Medulla oblongata (tissue), 1 donor: ENCODE measurements at regions not wholly inside any gene's neighbourhood (a gene's known extent, or its start where the extent isn't known, plus 50 kb on each side); places are given as distances from the start of the nearest gene placed in this dataset.
A peak's percentile ranks its signal among the peaks of the same experiment; 100 is the strongest.

Source experiments
- DNase-seq: peaks from one replicate; pipeline ENCODE4 v3.0.0-alpha.2; 2015; ENCODE audit errors: extremely low spot score

GRCh38 chr16:73311857-73312723 is 264.2 kb upstream of the ZFHX3 start:
- no peak for DNase-seq

- DNase-seq = peak; percentile 52
Observed at GRCh38 chr16:73308771-73309170, 260.8 kb upstream of the ZFHX3 start.

- peak; percentile 3 for DNase-seq
Observed at GRCh38 chr16:73306901-73307413, 259.0 kb upstream of the ZFHX3 start.

GRCh38 chr16:73304008-73304774 is 256.3 kb upstream of the ZFHX3 start:
- DNase-seq = no peak

GRCh38 chr16:73302942-73303341 is 255.0 kb upstream of the ZFHX3 start:
- no peak for DNase-seq

- DNase-seq = no peak
Observed at GRCh38 chr16:73301984-73302383, 254.1 kb upstream of the ZFHX3 start.

GRCh38 chr16:73299346-73299745 is 251.4 kb upstream of the ZFHX3 start:
- DNase-seq = no peak

- DNase-seq = no peak
Observed at GRCh38 chr16:73298562-73298961, 250.6 kb upstream of the ZFHX3 start.

GRCh38 chr16:73290258-73290657 is 242.3 kb upstream of the ZFHX3 start:
- DNase-seq = no peak

GRCh38 chr16:73289232-73289631 is 241.3 kb upstream of the ZFHX3 start:
- DNase-seq = no peak

GRCh38 chr16:73288520-73288919 is 240.6 kb upstream of the ZFHX3 start:
- no peak for DNase-seq

- no peak for DNase-seq
Observed at GRCh38 chr16:73287859-73288405, 240.0 kb upstream of the ZFHX3 start.

GRCh38 chr16:73286346-73287267 is 238.7 kb upstream of the ZFHX3 start:
- DNase-seq = no peak

GRCh38 chr16:73285436-73286201 is 237.7 kb upstream of the ZFHX3 start:
- no peak for DNase-seq

GRCh38 chr16:73280388-73280787 is 232.5 kb upstream of the ZFHX3 start:
- no peak for DNase-seq

GRCh38 chr16:73279451-73279850 is 231.5 kb upstream of the ZFHX3 start:
- DNase-seq = peak; percentile 54

- no peak for DNase-seq
Observed at GRCh38 chr16:73277071-73277470, 229.1 kb upstream of the ZFHX3 start.

GRCh38 chr16:73275448-73275847 is 227.5 kb upstream of the ZFHX3 start:
- DNase-seq = no peak

GRCh38 chr16:73275024-73275423 is 227.1 kb upstream of the ZFHX3 start:
- DNase-seq = no peak

- no peak for DNase-seq
Observed at GRCh38 chr16:73274140-73274539, 226.2 kb upstream of the ZFHX3 start.
